HepG2 (cell line): ENCODE measurements at regions not wholly inside any gene's neighbourhood (a gene's known extent, or its start where the extent isn't known, plus 50 kb on each side); places are given as distances from the start of the nearest gene placed in this dataset.

ENCODE experiments used
- ATF7-NPFF ChIP-seq: sonication (generic); formaldehyde crosslinking; IDR thresholded peaks from 2 replicates; pipeline ENCODE4 v1.8.1; 2023; ENCODE audit warnings: mild to moderate bottlenecking, low read depth, missing genetic modification reagents, moderate library complexity
- BRCA1 ChIP-seq: sonication (generic); formaldehyde crosslinking; IDR thresholded peaks from 2 replicates; pipeline ENCODE4 v1.4.0; 2020; ENCODE audit warnings: missing genetic modification reagents
- CREB3 ChIP-seq: sonication (generic); formaldehyde crosslinking; IDR thresholded peaks from 2 replicates; pipeline ENCODE4 v1.5.0; 2020; ENCODE audit warnings: missing genetic modification reagents
- CREM ChIP-seq, 2 experiments: sonication (generic) in 1 of 2; formaldehyde crosslinking in 1 of 2; IDR thresholded peaks; 2 replicates each; pipeline versions ENCODE4 v1.4.0 to v1.6.1; 2016 to 2020; ENCODE audit warnings: antibody characterized with exemption in 1 of 2, mild to moderate bottlenecking in 1 of 2, missing genetic modification reagents in 1 of 2
- FOXM1 ChIP-seq: sonication (generic); formaldehyde crosslinking; IDR thresholded peaks from 2 replicates; pipeline ENCODE4 v1.5.0; 2020; ENCODE audit warnings: missing genetic modification reagents
- GABPB1 ChIP-seq: IDR thresholded peaks from 2 replicates; pipeline ENCODE4 v1.6.1; 2016; ENCODE audit warnings: mild to moderate bottlenecking, missing genetic modification reagents, moderate library complexity, missing compliant biosample characterization
- HNRNPL ChIP-seq: fragments of 200-400 bp; formaldehyde crosslinking; IDR thresholded peaks from 2 replicates; pipeline ENCODE4 v1.6.1; 2017; ENCODE audit warnings: mild to moderate bottlenecking, low read depth, low read length
- MLX ChIP-seq: IDR thresholded peaks from 2 replicates; pipeline ENCODE4 v1.6.1; 2016
- MXI1 ChIP-seq: IDR thresholded peaks from 3 replicates; pipeline ENCODE4 v1.6.1; 2012; ENCODE audit warnings: low read depth, low read length, inconsistent platforms, borderline replicate concordance
- NFATC3 ChIP-seq: sonication (generic); formaldehyde crosslinking; IDR thresholded peaks from 2 replicates; pipeline ENCODE4 v1.5.1; 2020; ENCODE audit warnings: mild to moderate bottlenecking, missing genetic modification reagents
- NR0B2 ChIP-seq: sonication (generic); formaldehyde crosslinking; IDR thresholded peaks from 2 replicates; pipeline ENCODE4 v1.4.0; 2020; ENCODE audit warnings: mild to moderate bottlenecking, missing genetic modification reagents
- PCBP1 ChIP-seq: fragments of 200-400 bp; formaldehyde crosslinking; IDR thresholded peaks from 2 replicates; pipeline ENCODE4 v1.6.1; 2017; ENCODE audit warnings: mild to moderate bottlenecking, low read depth, low read length, borderline replicate concordance
- SMARCE1 ChIP-seq: fragments of 450-650 bp; IDR thresholded peaks from 2 replicates; pipeline ENCODE4 v1.6.1; 2017; ENCODE audit warnings: borderline replicate concordance
- SOX6 ChIP-seq, 2 experiments: fragments of 450-650 bp in 1 of 2; sonication (generic) in 1 of 2; formaldehyde crosslinking in 1 of 2; IDR thresholded peaks; 2 replicates each; pipeline versions ENCODE4 v1.4.0 to v1.6.1; 2017 to 2020; ENCODE audit warnings: antibody characterized with exemption in 1 of 2, mild to moderate bottlenecking in 1 of 2, missing genetic modification reagents in 1 of 2
- TBX2 ChIP-seq: sonication (generic); formaldehyde crosslinking; IDR thresholded peaks from 2 replicates; pipeline ENCODE4 v1.5.0; 2020; ENCODE audit warnings: missing genetic modification reagents, mild to moderate bottlenecking, borderline replicate concordance
- XRCC5 ChIP-seq: fragments of 200-400 bp; formaldehyde crosslinking; optimal IDR thresholded peaks from 2 replicates; pipeline ENCODE3; 2017; ENCODE audit warnings: mild to moderate bottlenecking, low read length
- ZBTB43 ChIP-seq: sonication (generic); formaldehyde crosslinking; conservative IDR thresholded peaks from 2 replicates; pipeline ENCODE4 v1.4.0; 2020; ENCODE audit warnings: missing genetic modification reagents
- ZNF354B ChIP-seq: sonication (generic); formaldehyde crosslinking; IDR thresholded peaks from 2 replicates; pipeline ENCODE4 v1.8.0; 2022; ENCODE audit warnings: mild to moderate bottlenecking, missing genetic modification reagents
- ZNF367 ChIP-seq: sonication (generic); formaldehyde crosslinking; IDR thresholded peaks from 2 replicates; pipeline ENCODE4 v1.4.0; 2020; ENCODE audit warnings: missing genetic modification reagents, borderline replicate concordance
- ZNF484 ChIP-seq: sonication (generic); formaldehyde crosslinking; IDR thresholded peaks from 2 replicates; pipeline ENCODE4 v1.5.1; 2020; ENCODE audit warnings: mild to moderate bottlenecking, low read depth, missing genetic modification reagents, borderline replicate concordance
- ZNF557 ChIP-seq: sonication (generic); formaldehyde crosslinking; IDR thresholded peaks from 2 replicates; pipeline ENCODE4 v1.4.0; 2020; ENCODE audit warnings: missing genetic modification reagents
- ZNF577 ChIP-seq: sonication (generic); formaldehyde crosslinking; IDR thresholded peaks from 2 replicates; pipeline ENCODE4 v1.4.0; 2020; ENCODE audit warnings: mild to moderate bottlenecking, low read depth, missing genetic modification reagents, borderline replicate concordance
- ZNF761 ChIP-seq: sonication (generic); formaldehyde crosslinking; conservative IDR thresholded peaks from 2 replicates; pipeline ENCODE4 v1.4.0; 2020; ENCODE audit warnings: mild to moderate bottlenecking, missing genetic modification reagents
- ZNF790 ChIP-seq: sonication (generic); formaldehyde crosslinking; IDR thresholded peaks from 2 replicates; pipeline ENCODE4 v1.8.0; 2022; ENCODE audit warnings: missing genetic modification reagents, mild to moderate bottlenecking, borderline replicate concordance
- TF ChIP-seq, protein P1 (sequence below): sonication (generic); formaldehyde crosslinking; IDR thresholded peaks from 2 replicates; pipeline ENCODE4 v1.4.0; 2020; ENCODE audit warnings: missing genetic modification reagents

DNA sequence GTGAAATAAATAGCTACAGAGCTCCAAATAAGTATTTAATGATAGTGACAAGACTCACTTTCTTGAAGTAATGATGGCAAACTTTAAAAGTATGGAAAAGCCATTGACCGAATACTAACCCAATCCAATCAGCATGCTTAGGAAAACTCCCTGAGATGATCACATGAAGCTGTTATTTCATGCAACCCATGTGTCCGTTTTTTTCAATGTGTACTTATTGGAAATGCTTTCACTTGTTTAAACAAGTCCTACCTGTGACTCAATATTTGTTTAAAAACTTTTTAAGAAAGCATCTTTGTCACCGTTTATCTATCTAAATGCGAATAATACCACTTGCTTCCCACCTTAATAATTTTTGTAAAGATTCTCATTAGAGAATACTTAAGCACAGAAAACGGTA lies 185.8 kb downstream of the NRIP1 start (continued):
- TF ChIP-seq MLX (CRISPR knock-in tag) = peak; percentile 89; the same call in 1 of the 2 replicates
- no peak for TF ChIP-seq HNRNPL
- TF ChIP-seq ZNF354B (CRISPR knock-in tag) = no peak
- no peak for TF ChIP-seq ZNF367 (CRISPR knock-in tag)
- no peak for TF ChIP-seq ZNF761 (CRISPR knock-in tag)
- no peak for TF ChIP-seq XRCC5
- no peak for TF ChIP-seq FOXM1 (CRISPR knock-in tag)
- TF ChIP-seq ZNF790 (CRISPR knock-in tag) = 0 out of 2 replicates have a peak, but pooled peaks have one; percentile 53
- TF ChIP-seq CREM (IDR thresholded peaks at IDR 0.05) = peak; percentile 86
- no peak for TF ChIP-seq CREM (CRISPR knock-in tag; IDR thresholded peaks at IDR 0.05)
- no peak for TF ChIP-seq ZNF577
- no peak; the same call in 1 of the 2 replicates for TF ChIP-seq TBX2 (CRISPR knock-in tag)
- no peak for TF ChIP-seq ATF7-NPFF (CRISPR knock-in tag)
- TF ChIP-seq NR0B2 (CRISPR knock-in tag) = no peak
- TF ChIP-seq CREB3 (CRISPR knock-in tag) = no peak
- TF ChIP-seq, protein P1, sequence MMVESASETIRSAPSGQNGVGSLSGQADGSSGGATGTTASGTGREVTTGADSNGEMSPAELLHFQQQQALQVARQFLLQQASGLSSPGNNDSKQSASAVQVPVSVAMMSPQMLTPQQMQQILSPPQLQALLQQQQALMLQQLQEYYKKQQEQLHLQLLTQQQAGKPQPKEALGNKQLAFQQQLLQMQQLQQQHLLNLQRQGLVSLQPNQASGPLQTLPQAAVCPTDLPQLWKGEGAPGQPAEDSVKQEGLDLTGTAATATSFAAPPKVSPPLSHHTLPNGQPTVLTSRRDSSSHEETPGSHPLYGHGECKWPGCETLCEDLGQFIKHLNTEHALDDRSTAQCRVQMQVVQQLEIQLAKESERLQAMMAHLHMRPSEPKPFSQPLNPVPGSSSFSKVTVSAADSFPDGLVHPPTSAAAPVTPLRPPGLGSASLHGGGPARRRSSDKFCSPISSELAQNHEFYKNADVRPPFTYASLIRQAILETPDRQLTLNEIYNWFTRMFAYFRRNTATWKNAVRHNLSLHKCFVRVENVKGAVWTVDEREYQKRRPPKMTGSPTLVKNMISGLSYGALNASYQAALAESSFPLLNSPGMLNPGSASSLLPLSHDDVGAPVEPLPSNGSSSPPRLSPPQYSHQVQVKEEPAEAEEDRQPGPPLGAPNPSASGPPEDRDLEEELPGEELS = peak; percentile 74
- TF ChIP-seq NFATC3 (CRISPR knock-in tag) = no peak
- 0 out of 2 replicates have a peak, but pooled peaks have one; percentile 61 for TF ChIP-seq SMARCE1
- TF ChIP-seq SOX6 (IDR thresholded peaks at IDR 0.05) = no peak
- peak; percentile 79 for TF ChIP-seq SOX6 (CRISPR knock-in tag; IDR thresholded peaks at IDR 0.05)
- no peak for TF ChIP-seq ZNF484
- TF ChIP-seq PCBP1 = no peak
- TF ChIP-seq ZBTB43 (CRISPR knock-in tag) = no peak
- no peak for TF ChIP-seq BRCA1 (CRISPR knock-in tag)
- TF ChIP-seq GABPB1 (CRISPR knock-in tag) = no peak
- 0 out of 3 replicates have a peak, but pooled peaks have one; percentile 20 for TF ChIP-seq MXI1
- TF ChIP-seq ZNF557 (CRISPR knock-in tag) = no peak
